SK-N-SH treated with all-trans-retinoic acid at 6 μM for 48 hours (cell line): ENCODE measurements at regions not wholly inside any gene's neighbourhood (a gene's known extent, or its start where the extent isn't known, plus 50 kb on each side); places are given as distances from the start of the nearest gene placed in this dataset.

Experiments
- ATAC-seq: fragments of 200-7000 bp; cut with Tn5 transposase; 3 replicates; pipeline ENCODE4 v1.9.1; 2020; ENCODE audit warnings: mild to moderate bottlenecking, moderate library complexity
- ARNTL ChIP-seq: fragments of 450-650 bp; formaldehyde crosslinking; IDR thresholded peaks from 2 replicates; pipeline ENCODE4 v1.5.0; 2020; ENCODE audit warnings: low read depth, mild to moderate bottlenecking, moderate library complexity, borderline replicate concordance
- CREB5 ChIP-seq: fragments of 250-450 bp; sonication (Bioruptor Pico); IDR thresholded peaks from 2 replicates; pipeline ENCODE4 v1.5.1; 2020; ENCODE audit warnings: low read depth, mild to moderate bottlenecking, moderate library complexity
- ISL1 ChIP-seq: fragments of 250-450 bp; sonication (Bioruptor Pico); IDR thresholded peaks from 2 replicates; pipeline ENCODE4 v2.1.2; 2022; ENCODE audit warnings: mild to moderate bottlenecking, moderate library complexity
- OSR1 ChIP-seq: fragments of 250-450 bp; sonication (Bioruptor Pico); IDR thresholded peaks from 2 replicates; pipeline ENCODE4 v1.8.0; 2022; ENCODE audit warnings: moderate library complexity, mild to moderate bottlenecking, inconsistent platforms
- PATZ1 ChIP-seq: fragments of 250-450 bp; sonication (Bioruptor Pico); IDR thresholded peaks from 2 replicates; pipeline ENCODE4 v1.8.0; 2020; ENCODE audit warnings: mild to moderate bottlenecking, moderate library complexity, borderline replicate concordance
- POU6F1 ChIP-seq: fragments of 250-450 bp; sonication (Bioruptor Pico); IDR thresholded peaks from 2 replicates; pipeline ENCODE4 v1.8.0; 2021; ENCODE audit warnings: low read depth, mild to moderate bottlenecking, moderate library complexity, borderline replicate concordance
- RARB ChIP-seq: fragments of 250-450 bp; sonication (Bioruptor Pico); IDR thresholded peaks from 2 replicates; pipeline ENCODE4 v1.8.0; 2021; ENCODE audit warnings: mild to moderate bottlenecking, moderate library complexity
- SNAI2 ChIP-seq: fragments of 250-450 bp; sonication (Bioruptor Pico); IDR thresholded peaks from 2 replicates; pipeline ENCODE4 v1.5.0; 2020; ENCODE audit warnings: mild to moderate bottlenecking, moderate library complexity
- TCF4 ChIP-seq: fragments of 250-450 bp; sonication (Bioruptor Pico); IDR thresholded peaks from 2 replicates; pipeline ENCODE4 v1.8.0; 2021; ENCODE audit warnings: mild to moderate bottlenecking, moderate library complexity, borderline replicate concordance
- TOX ChIP-seq: fragments of 250-450 bp; sonication (Bioruptor Pico); IDR thresholded peaks from 2 replicates; pipeline ENCODE4 v1.8.0; 2021; ENCODE audit warnings: mild to moderate bottlenecking, moderate library complexity, borderline replicate concordance
- TSHZ2 ChIP-seq: fragments of 250-450 bp; sonication (Bioruptor Pico); IDR thresholded peaks from 2 replicates; pipeline ENCODE4 v1.5.0; 2020; ENCODE audit warnings: mild to moderate bottlenecking, moderate library complexity
- ZC3H10 ChIP-seq: fragments of 250-450 bp; sonication (Bioruptor Pico); IDR thresholded peaks from 2 replicates; pipeline ENCODE4 v1.5.1; 2021; ENCODE audit warnings: mild to moderate bottlenecking, moderate library complexity
- ZFP3 ChIP-seq: fragments of 250-450 bp; sonication (Bioruptor Pico); IDR thresholded peaks from 2 replicates; pipeline ENCODE4 v1.5.0; 2020; ENCODE audit warnings: mild to moderate bottlenecking, moderate library complexity
- ZNF565 ChIP-seq: fragments of 450-650 bp; formaldehyde crosslinking; conservative IDR thresholded peaks from 2 replicates; pipeline ENCODE4 v1.5.0; 2020; ENCODE audit warnings: low read depth, mild to moderate bottlenecking, moderate library complexity
- ZNF70 ChIP-seq: fragments of 450-650 bp; formaldehyde crosslinking; IDR thresholded peaks from 2 replicates; pipeline ENCODE4 v1.5.0; 2020; ENCODE audit warnings: mild to moderate bottlenecking, moderate library complexity
- ZNF8 ChIP-seq: fragments of 450-650 bp; formaldehyde crosslinking; IDR thresholded peaks from 2 replicates; pipeline ENCODE4 v1.5.0; 2020; ENCODE audit warnings: mild to moderate bottlenecking, moderate library complexity

GRCh38 chr11:130769782-130770535, 146.3 kb downstream of the SNX19 start:
- no peak for ATAC-seq
- TF ChIP-seq SNAI2 = no peak
- no peak for TF ChIP-seq TCF4
- TF ChIP-seq ZNF565 (CRISPR knock-in tag) = no peak
- TF ChIP-seq ZFP3 (CRISPR knock-in tag) = no peak
- no peak for TF ChIP-seq POU6F1 (CRISPR knock-in tag)
- no peak for TF ChIP-seq OSR1 (CRISPR knock-in tag)
- no peak for TF ChIP-seq RARB (CRISPR knock-in tag)
- TF ChIP-seq CREB5 (CRISPR knock-in tag) = no peak
- no peak for TF ChIP-seq ARNTL (CRISPR knock-in tag)

- no peak for TF ChIP-seq ZNF70 (CRISPR knock-in tag)
- TF ChIP-seq SNAI2 = no peak
- TF ChIP-seq ISL1 (CRISPR knock-in tag) = no peak
- TF ChIP-seq POU6F1 (CRISPR knock-in tag) = no peak
- TF ChIP-seq TOX = no peak
- no peak for TF ChIP-seq ZNF565 (CRISPR knock-in tag)
- no peak for TF ChIP-seq CREB5 (CRISPR knock-in tag)
- TF ChIP-seq ZC3H10 (CRISPR knock-in tag) = no peak
- TF ChIP-seq TSHZ2 (CRISPR knock-in tag) = no peak
- TF ChIP-seq ZNF8 = no peak
- no peak for TF ChIP-seq PATZ1 (CRISPR knock-in tag)
- no peak for TF ChIP-seq RARB (CRISPR knock-in tag)
- ATAC-seq = no peak
Observed at GRCh38 chr11:130771708-130772107, 144.6 kb downstream of the SNX19 start.
